ENCODE measurements at regions not wholly inside any gene's neighbourhood (a gene's known extent, or its start where the extent isn't known, plus 50 kb on each side); places are given as distances from the start of the nearest gene placed in this dataset.

DNA sequence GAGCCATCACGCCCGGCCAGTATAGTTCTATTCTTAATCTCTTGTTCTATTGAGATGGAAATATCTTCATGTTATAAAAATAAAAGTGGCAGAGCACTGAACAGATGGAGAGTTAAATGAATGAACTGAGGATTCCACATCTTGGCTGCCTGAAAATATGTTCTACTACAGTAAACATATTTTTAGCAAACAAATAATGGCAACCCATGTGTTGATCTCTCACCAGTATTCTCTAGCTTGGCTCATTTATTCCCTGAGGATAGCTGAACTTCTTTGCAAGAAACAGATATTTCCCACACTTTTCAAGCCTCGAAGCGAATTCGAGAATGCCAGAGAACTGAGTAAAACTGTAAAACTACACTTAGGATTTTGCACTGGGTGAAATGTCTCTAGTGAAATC is 58.9 kb downstream of the DIRAS3 start:
- DNase-seq = no peak

GRCh38 chr1:67988066-67988465 is 62.4 kb downstream of the DIRAS3 start:
- DNase-seq = no peak

- DNase-seq = no peak
These were observed 63.2 kb downstream of the DIRAS3 start for GRCh38 chr1:67987046-67987799.

DNA sequence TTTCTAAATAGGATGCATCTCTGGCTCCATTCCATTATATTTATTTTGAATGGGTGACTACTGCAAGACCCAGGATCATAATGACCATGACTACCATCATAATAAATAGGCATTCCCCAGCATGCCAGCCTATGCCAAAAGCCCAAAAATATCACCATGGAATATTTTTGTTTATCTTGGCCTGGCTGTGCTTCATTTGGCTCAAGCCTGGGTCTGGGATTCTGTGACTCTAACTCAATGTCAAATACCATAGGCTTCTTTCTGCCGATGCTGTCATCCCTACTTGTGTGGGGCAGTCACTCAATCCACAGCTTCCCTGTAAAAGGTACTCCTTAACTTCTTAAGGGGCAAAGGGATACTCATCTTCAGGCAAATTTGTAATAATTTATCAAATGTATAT is 66.6 kb downstream of the DIRAS3 start:
- no peak for DNase-seq

DNA sequence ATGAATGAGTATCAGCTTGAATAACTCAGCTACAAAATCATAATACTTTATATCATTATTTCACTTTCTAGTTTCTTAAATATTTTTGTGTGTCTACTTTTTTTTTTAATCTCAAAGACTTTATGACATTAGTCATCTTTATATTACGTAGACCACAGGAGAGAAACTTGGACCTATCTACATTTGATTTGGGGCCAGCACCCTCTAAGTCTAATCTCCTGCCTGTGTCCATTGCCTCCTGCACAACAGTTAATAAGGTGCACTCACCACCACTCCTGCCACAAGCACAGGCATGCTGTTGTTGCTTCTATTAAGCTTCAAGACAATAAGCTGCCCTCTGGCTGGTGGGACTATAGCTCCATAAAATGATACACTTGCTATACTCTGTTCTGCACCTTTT is 70.4 kb downstream of the DIRAS3 start:
- no peak for DNase-seq

GRCh38 chr1:67979532-67979931 is 70.9 kb downstream of the DIRAS3 start:
- no peak for DNase-seq

- DNase-seq = no peak
These were observed 71.4 kb downstream of the DIRAS3 start for GRCh38 chr1:67978890-67979516.

GRCh38 chr1:67977756-67978155 is 72.7 kb downstream of the DIRAS3 start:
- no peak for DNase-seq

GRCh38 chr1:67973051-67973450 is 77.4 kb downstream of the DIRAS3 start:
- no peak for DNase-seq

DNA sequence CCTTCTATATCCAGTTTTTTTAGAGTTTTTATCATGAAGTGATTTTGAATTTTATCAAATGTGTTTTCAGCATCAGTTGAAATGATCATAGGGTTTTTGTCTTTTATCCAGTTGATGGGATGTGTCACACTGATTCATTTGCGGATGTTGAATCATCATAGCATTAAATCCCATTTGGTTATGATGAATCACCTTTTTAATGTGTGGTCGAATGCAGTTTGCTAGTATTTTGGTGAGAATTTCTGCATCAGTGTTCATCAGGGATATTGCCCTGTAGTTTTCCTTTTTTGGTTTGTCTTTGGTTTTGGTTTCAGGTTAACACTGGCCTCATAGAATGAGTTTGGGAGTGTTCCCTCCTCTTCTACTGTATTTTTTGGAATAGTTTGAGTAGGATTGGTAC is 80.3 kb downstream of the DIRAS3 start:
- DNase-seq = no peak

- DNase-seq = no peak
These were observed 81.0 kb downstream of the DIRAS3 start for GRCh38 chr1:67969446-67969845.

GRCh38 chr1:67966666-67967009 is 83.8 kb downstream of the DIRAS3 start:
- DNase-seq = no peak

DNA sequence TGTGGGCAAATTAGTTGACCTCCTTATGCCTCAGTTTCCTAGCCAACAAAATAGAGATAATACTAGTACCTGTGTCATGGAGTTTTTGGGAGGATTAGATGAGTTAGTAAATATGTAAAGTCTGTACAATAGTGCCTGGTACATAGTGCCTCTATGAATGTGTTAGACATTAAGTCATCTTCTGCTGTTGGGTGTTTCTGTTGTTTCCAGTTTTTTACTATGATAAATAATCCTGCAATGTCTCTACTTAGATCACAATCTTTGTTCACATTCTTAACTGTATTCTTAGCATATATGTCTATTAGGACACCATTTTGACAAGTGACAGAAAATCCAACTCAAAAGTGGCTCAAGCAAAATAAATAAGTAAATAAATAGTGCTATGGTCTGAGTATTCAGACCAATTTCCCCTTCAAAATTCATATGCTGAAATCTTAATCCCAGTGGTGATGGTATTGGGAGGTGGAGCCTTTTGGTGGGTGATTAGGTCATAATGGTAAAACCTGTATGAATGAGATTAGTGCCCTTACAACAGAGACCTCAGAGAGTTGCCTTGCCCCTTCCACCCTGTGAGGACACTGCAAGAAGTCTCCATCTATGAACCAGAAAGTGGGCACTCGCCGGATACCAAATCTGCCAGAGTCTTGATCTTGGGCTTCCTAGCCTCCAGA is 84.3 kb downstream of the DIRAS3 start:
- DNase-seq = no peak

DNA sequence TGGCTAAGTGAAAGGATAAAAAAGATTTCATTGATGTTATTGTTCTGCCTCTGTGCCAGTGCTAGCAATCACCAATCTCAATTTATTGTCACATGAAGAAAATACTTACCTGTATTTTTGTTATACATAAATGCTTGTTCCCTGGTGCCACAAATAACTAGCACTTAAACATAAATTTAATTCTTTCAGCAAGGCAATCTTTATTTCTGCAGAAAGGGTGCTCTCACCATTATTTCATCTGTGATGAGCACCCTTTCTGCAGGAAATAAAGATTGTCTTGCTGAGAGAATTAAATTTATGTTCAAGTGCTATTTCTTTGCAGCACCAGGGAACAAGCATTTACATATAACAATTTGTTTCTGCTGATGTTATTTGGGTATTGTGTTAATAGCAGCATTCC is 87.2 kb downstream of the DIRAS3 start:
- no peak for DNase-seq

DNA sequence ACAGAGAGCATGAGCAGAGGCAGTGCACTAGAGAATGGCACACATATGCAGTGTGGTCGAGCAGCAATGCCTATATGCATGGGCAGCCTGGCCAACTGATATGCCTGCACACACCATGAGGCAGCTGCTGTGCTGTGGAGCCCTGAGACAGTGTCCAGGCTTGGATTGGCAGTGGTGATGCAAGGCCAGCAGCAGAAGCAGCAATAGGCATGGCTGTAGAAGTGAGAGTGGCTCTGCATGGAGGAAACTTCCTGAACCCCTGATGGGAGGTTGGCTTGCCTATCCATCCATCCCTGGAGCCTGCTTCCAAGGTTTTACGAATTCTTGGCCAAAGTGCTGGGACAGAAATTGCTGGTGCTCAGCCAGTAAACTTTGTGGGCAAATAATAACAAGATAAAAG is 89.7 kb downstream of the DIRAS3 start:
- DNase-seq = no peak

GRCh38 chr1:67958472-67958871 is 92.0 kb downstream of the DIRAS3 start:
- no peak for DNase-seq

GRCh38 chr1:67957066-67957465 is 93.4 kb downstream of the DIRAS3 start:
- no peak for DNase-seq

GRCh38 chr1:67956116-67956515 is 94.3 kb downstream of the DIRAS3 start:
- DNase-seq = no peak

DNA sequence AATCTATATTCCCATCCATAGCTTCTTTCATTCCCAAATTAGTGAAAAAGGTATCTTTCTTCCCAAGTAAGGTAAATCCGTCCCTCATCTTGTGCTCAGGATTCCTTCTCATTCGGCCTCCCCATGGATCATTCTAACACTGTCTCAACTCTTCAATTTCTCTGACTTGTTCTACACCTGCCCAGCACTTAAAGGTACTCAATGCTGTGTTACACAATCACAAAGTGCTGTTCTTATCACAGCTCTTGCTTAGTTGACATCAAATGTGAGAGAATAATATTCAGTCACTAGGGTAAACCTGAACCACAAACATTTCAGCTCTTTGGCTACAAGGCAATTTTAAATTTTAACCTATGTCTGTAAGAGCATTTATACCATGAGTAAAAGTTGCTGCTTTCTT is 94.8 kb downstream of the DIRAS3 start:
- no peak for DNase-seq

GRCh38 chr1:67953301-67953700 is 97.1 kb downstream of the DIRAS3 start:
- no peak for DNase-seq

GRCh38 chr1:67952071-67952470 is 98.4 kb downstream of the DIRAS3 start:
- DNase-seq = no peak

GRCh38 chr1:67951014-67951413 is 99.4 kb downstream of the DIRAS3 start:
- DNase-seq = no peak

DNA sequence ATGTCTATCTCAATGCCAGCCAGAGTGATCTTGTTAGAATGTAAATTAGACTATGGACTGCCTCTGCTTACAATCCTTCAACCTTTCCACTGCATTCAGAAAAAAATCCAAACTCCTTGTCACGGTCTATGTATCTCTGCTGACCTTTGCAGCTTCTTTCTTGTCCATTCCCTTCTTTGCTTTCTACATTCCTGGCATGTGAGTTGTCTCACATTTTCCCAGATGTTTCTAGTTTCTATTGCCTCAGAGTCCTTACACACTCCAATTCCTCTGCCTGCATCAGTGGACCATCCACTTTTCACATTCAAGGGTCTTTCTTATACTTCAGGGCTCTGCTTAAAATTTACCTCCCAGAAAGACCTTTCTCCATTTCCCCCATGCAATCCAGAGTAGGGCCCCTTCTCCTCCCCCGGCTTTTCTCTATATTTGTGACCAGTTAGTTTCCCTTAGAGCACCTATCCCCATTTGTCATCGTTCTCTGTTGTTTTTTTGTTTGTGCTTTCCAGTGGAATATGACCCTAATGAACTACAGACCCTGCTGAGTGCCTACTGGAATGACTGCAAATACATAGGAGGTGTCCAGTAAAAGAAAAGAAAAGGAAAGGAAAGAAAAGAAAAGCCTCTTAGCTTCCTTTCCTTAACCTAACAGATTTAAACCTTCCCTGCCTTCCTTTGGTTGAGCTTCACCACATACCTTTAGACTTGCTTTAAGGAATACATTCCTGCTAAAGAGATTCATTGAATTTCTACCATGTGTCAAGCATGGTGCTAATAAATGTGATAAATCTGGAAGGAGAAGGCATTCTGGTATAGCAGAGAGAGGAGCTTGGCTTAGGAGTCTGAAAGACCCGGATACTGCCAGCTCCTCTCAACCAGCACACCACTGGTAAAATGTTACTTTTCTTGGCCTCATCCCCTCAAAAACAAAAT is 102.0 kb downstream of the DIRAS3 start:
- DNase-seq = no peak
